HFF-Myc (cell line): ENCODE measurements at regions not wholly inside any gene's neighbourhood (a gene's known extent, or its start where the extent isn't known, plus 50 kb on each side); places are given as distances from the start of the nearest gene placed in this dataset.

ENCODE experiments used
- DNase-seq: peaks from one replicate; pipeline ENCODE4 v3.0.0-alpha.2; 2011; ENCODE audit warnings: low read depth; ENCODE audit errors: extremely low read depth
- H3K4me3 ChIP-seq: replicated peaks from 2 replicates; pipeline ENCODE4 v1.5.1; 2011; ENCODE audit warnings: low read depth, mild to moderate bottlenecking, control low read depth, low read length
- TF ChIP-seq, protein P1 (sequence below): IDR thresholded peaks from 2 replicates; pipeline ENCODE4 v1.5.1; 2012; ENCODE audit warnings: mild to moderate bottlenecking, low read depth, low read length, control low read depth; ENCODE audit errors: missing control alignments

DNA sequence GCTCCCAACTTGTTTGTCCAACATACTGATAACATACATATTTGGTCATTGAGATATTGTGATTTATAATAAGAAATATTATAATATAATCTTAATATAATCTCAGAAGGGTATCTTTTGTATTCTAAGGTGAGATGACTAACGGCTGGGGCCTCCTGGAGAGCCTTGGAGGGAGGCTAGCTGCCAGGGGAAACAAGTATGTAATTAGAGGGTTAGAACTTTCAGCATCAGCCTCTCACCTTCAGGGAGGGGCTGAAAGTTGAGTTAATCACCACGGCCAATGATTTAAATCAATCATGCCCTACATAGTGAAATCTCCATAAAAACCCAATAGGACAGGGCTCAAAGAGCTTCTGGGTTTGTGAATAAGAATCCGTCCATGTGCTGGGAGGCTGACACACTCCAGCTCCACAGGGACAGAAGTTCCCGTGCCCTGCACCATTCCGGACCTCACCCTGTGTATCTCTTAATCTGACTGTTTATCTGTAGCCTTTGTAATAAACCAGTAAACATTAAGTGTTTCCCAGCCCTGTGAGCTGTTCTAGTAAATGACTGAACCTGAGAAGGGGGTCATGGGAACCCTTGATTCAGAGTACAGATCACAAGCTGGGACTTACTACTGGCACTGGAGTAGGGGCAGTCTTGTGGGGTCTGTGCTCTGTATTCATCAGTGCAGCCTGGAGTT lies 86.3 kb upstream of the STEAP1B start:
- no peak for DNase-seq
- no peak overlapping the region for H3K4me3 ChIP-seq
- TF ChIP-seq, protein P1, sequence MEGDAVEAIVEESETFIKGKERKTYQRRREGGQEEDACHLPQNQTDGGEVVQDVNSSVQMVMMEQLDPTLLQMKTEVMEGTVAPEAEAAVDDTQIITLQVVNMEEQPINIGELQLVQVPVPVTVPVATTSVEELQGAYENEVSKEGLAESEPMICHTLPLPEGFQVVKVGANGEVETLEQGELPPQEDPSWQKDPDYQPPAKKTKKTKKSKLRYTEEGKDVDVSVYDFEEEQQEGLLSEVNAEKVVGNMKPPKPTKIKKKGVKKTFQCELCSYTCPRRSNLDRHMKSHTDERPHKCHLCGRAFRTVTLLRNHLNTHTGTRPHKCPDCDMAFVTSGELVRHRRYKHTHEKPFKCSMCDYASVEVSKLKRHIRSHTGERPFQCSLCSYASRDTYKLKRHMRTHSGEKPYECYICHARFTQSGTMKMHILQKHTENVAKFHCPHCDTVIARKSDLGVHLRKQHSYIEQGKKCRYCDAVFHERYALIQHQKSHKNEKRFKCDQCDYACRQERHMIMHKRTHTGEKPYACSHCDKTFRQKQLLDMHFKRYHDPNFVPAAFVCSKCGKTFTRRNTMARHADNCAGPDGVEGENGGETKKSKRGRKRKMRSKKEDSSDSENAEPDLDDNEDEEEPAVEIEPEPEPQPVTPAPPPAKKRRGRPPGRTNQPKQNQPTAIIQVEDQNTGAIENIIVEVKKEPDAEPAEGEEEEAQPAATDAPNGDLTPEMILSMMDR: no peak

DNA sequence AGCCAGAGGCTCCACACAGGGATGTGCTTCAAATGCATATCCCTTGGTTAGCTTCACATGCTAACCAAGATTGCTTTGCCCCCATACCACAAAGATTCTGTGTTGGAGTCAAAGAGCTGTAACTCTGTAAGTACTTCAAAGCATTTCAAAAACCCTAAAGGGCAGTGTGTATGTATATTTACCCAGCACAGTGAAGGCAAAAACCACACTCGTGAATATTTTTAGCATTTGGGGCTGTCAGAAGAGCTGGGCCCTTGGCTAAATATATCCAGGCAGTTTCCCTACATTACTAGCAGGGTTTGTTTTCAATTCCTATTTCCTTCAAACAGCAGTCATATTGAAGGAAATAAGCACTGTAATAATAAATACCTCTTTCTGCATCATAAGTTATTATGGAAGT lies 84.2 kb upstream of the STEAP1B start:
- TF ChIP-seq, protein P1: no peak
- no peak overlapping the region for H3K4me3 ChIP-seq
- DNase-seq: no peak

DNA sequence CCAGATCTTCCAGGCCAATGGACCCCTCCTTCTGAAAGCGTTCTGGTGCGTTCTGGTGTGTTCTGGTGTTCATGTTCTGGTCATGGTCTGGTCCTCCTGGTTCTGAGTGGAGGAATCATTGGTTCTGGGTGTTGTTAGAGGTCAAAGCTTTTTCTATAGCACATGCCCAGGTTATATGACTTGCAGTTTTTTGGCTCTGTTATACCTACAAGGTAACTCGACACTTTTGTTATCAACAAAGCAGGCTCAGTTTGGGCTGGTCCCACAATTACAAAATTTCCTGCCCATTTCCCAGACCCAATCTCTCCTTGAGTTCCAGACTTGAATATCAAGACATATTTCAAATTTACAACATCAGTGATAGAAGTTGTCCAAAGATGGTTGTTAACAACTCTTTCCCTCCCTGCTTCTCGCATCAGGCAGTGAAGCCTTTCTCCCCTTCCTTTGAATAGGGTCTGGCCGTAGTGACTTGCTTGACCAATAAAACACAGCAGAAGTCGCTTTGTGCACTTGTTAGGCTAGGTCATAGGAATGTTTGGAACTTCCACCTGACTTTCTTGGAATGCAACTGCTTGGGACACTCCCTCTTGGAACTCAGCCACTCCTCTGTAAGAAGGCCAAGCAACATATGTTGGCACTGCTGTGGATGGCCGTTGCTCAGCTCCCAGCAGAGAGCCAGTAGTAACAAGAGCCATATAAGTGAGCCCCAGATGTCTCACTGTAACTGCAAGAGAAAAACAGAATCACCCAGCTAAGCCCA lies 83.1 kb upstream of the STEAP1B start:
- no peak overlapping the region for H3K4me3 ChIP-seq
- DNase-seq: peak; percentile 96
- TF ChIP-seq, protein P1: no peak

DNA sequence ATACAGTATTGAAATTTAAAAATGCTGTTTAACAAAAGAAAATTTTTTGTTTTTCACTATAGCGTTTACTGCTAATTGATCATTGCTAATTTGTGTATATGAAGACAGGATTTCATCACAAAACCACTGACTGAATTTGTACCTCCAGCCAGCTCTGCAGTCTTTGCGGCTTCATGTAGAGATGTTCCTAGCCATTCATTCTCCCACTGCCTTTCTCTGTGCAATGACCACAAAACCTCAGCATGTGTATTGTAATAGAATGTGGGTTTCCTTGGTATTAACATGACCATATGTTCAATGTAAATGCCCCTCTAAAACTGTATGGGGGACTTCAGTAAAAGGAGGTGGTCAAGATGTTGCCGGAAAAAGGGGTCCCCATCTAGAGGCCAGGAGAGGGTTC lies 81.1 kb upstream of the STEAP1B start:
- TF ChIP-seq, protein P1: no peak
- H3K4me3 ChIP-seq: no peak overlapping the region
- DNase-seq: no peak

DNA sequence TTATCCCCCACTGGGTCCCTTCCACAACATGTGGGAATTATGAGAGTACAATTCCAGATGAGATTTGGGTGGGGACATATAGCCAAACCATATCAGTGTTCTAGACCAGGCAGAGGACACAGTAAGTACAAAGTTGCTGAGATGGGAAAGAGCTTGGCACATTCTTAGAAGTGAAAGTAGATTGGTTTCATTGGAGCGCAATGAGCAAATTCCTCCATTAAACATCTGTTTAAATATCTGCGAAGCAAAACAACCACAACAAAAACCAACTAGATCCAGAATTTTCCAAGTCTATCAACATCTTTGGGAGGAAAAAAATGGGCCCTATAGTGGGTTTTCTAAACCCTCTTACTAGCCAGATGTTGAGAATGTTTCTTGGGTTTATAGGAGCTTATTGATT lies 80.0 kb upstream of the STEAP1B start:
- TF ChIP-seq, protein P1: no peak
- no peak for DNase-seq
- no peak overlapping the region for H3K4me3 ChIP-seq

DNA sequence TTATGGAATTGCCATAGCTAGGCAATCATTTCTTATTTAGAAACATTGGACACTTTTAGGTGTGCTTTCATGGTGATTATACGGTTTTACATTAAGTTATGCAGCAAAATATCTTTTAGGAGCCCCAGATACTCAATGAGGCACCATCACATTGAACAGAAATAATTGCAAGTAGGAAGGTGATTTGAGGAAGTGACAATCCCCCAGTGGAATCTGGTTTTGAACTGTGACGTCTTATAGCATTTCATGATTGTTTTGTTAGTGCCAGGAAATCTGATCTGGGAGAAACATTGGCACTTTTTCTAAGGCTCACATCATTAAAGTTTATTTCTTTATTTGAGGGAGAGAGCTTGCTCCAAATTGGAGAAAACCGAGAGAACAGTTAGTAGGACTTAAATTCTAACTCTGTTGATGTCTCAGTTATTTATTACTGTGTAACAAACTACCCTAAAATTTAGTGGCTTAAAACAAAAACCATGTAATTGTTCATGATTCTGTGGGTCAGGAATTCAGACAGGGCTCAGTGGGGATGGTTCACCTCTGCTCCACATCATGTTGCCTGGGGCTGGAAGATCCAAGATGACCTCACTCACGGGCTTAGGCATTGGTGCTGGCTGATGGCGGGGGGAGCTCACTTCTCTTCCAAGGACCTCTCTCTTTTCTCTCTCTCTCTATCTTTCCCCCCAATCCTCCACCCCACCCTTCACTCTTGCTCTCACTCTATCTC lies 78.2 kb upstream of the STEAP1B start:
- DNase-seq: no peak
- TF ChIP-seq, protein P1: no peak
- no peak overlapping the region for H3K4me3 ChIP-seq
